ENCODE measurements at regions not wholly inside any gene's neighbourhood (a gene's known extent, or its start where the extent isn't known, plus 50 kb on each side); places are given as distances from the start of the nearest gene placed in this dataset.

- H3K36me3 ChIP-seq, result no peaks in the 10 kb centered on the region
- H3K4me1 ChIP-seq (replicated peaks), result no peaks in the 10 kb centered on the region
- WGBS, result 95% methylated on average over 3 of the region's 3 CpGs
- intact Hi-C loops (cut with DNase I), result no loop called here
- no peaks in the 10 kb centered on the region for H3K9me3 ChIP-seq
- H3K27me3 ChIP-seq (replicated peaks; ENCODE audit: insufficient read depth), result no peaks in the 10 kb centered on the region
- TF ChIP-seq CTCF (IDR thresholded peaks at IDR 0.05), result no peak
- no peak overlapping the region for H3K27ac ChIP-seq
- H3K4me3 ChIP-seq, result no peak overlapping the region
- DNase-seq (ENCODE audit: low spot score), result no peak
Measured at GRCh38 chr4:151887816-151888180, 127.0 kb upstream of the GATB start.

GRCh38 chr4:151887031-151887815 lies 126.4 kb upstream of the GATB start:
- TF ChIP-seq POLR2A (IDR thresholded peaks at IDR 0.05) (no peak), POLR2AphosphoS5 (IDR thresholded peaks at IDR 0.05) (no peak), CTCF (IDR thresholded peaks at IDR 0.05) (no peak)
- Histone ChIP-seq H3K4me1 (replicated peaks) (no peaks in the 10 kb centered on the region), H3K9me3 (no peaks in the 10 kb centered on the region), H3K4me3 (no peak overlapping the region), H3K27me3 (replicated peaks; ENCODE audit: insufficient read depth) (no peaks in the 10 kb centered on the region), H3K27ac (no peak overlapping the region), H3K36me3 (no peaks in the 10 kb centered on the region)
- intact Hi-C loops (cut with DNase I), result no loop called here
- 80% methylated on average over 9 of the region's 9 CpGs for WGBS
- no peak for DNase-seq (ENCODE audit: low spot score)

GRCh38 chr4:151885123-151885522 lies 124.3 kb upstream of the GATB start:
- TF ChIP-seq POLR2A (IDR thresholded peaks at IDR 0.05) (no peak), POLR2AphosphoS5 (IDR thresholded peaks at IDR 0.05) (no peak), CTCF (IDR thresholded peaks at IDR 0.05) (no peak)
- no peak for DNase-seq (ENCODE audit: low spot score)
- intact Hi-C loops (cut with DNase I), result no loop called here
- Histone ChIP-seq H3K27me3 (replicated peaks; ENCODE audit: insufficient read depth) (no peaks in the 10 kb centered on the region), H3K27ac (no peak overlapping the region), H3K4me3 (no peak overlapping the region), H3K4me1 (replicated peaks) (no peaks in the 10 kb centered on the region), H3K9me3 (no peaks in the 10 kb centered on the region), H3K36me3 (no peaks in the 10 kb centered on the region)
- 92% methylated on average over 5 of the region's 5 CpGs for WGBS

GRCh38 chr4:151883747-151884146 lies 122.9 kb upstream of the GATB start:
- intact Hi-C loops (cut with DNase I), result no loop called here
- Histone ChIP-seq H3K36me3 (no peaks in the 10 kb centered on the region), H3K9me3 (no peaks in the 10 kb centered on the region), H3K27ac (no peak overlapping the region), H3K27me3 (replicated peaks; ENCODE audit: insufficient read depth) (no peaks in the 10 kb centered on the region), H3K4me3 (no peak overlapping the region), H3K4me1 (replicated peaks) (no peaks in the 10 kb centered on the region)
- no peak for TF ChIP-seq POLR2AphosphoS5 (IDR thresholded peaks at IDR 0.05)
- no peak for TF ChIP-seq POLR2A (IDR thresholded peaks at IDR 0.05)
- no peak for TF ChIP-seq CTCF (IDR thresholded peaks at IDR 0.05)
- no peak for DNase-seq (ENCODE audit: low spot score)
- 82% methylated on average over 4 of the region's 4 CpGs for WGBS

- H3K36me3 ChIP-seq, result no peaks in the 10 kb centered on the region
- WGBS, result 76% methylated on average over 9 of the region's 9 CpGs
- no peaks in the 10 kb centered on the region for H3K4me1 ChIP-seq (replicated peaks)
- H3K9me3 ChIP-seq, result no peaks in the 10 kb centered on the region
- no peak for DNase-seq (ENCODE audit: low spot score)
- no peaks in the 10 kb centered on the region for H3K27me3 ChIP-seq (replicated peaks; ENCODE audit: insufficient read depth)
- H3K4me3 ChIP-seq, result no peak overlapping the region
- H3K27ac ChIP-seq, result no peak overlapping the region
- intact Hi-C loops (cut with DNase I), result no loop called here
- no peak for TF ChIP-seq POLR2AphosphoS5 (IDR thresholded peaks at IDR 0.05)
- TF ChIP-seq CTCF (IDR thresholded peaks at IDR 0.05), result no peak
- no peak for TF ChIP-seq POLR2A (IDR thresholded peaks at IDR 0.05)
Measured at GRCh38 chr4:151882072-151882803, 121.4 kb upstream of the GATB start.
